A673 (cell line): ENCODE measurements at regions not wholly inside any gene's neighbourhood (a gene's known extent, or its start where the extent isn't known, plus 50 kb on each side); places are given as distances from the start of the nearest gene placed in this dataset.

ENCODE experiments used
- CTCF ChIP-seq: fragments of 300-800, 200-600 bp; sonication (generic); conservative IDR thresholded peaks from 2 replicates; pipeline ENCODE4 v1.5.1; 2017; ENCODE audit warnings: low read depth, mild to moderate bottlenecking, antibody characterized with exemption, low read length, moderate library complexity, mixed read lengths
- EZH2 ChIP-seq: fragments of 200-600 bp; sonication (generic); IDR thresholded peaks from 2 replicates; pipeline ENCODE4 v1.6.1; 2017; ENCODE audit warnings: borderline replicate concordance, low read depth, mild to moderate bottlenecking, mixed read lengths, antibody characterized with exemption, low read length; ENCODE audit not compliant: poor library complexity, severe bottlenecking

GRCh38 chr1:222043444-222044292, 301.8 kb upstream of the DUSP10 start:
- TF ChIP-seq CTCF (no peak), EZH2 (no peak)
